ENCODE measurements at regions not wholly inside any gene's neighbourhood (a gene's known extent, or its start where the extent isn't known, plus 50 kb on each side); places are given as distances from the start of the nearest gene placed in this dataset.

DNA sequence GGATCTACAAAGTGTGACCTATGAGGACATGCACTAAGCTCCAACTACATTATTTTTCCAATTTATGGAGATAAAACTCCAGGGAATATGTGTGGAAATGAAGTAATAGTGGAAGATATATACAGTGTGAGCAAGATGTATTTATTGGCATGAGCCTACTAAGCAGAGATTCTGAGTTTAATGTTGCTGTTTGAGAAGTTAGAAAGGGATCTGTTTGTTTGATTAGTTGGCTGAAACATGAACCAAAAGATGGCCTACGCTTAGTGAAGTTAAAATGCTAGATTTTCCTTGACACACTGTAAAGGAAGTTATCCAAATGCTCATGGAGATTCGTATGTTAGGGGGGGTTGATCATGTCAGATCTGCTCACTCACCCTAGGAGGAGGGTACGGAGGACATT, 621.7 kb downstream of the TMEM182 start:
- TF ChIP-seq POLR2A (IDR thresholded peaks at IDR 0.05; ENCODE audit: low read depth, low read length) (no peak), POLR2AphosphoS5 (IDR thresholded peaks at IDR 0.05; ENCODE audit: low read depth, low read length) (no peak), TAF1 (IDR thresholded peaks at IDR 0.05; ENCODE audit: low read depth, low read length) (no peak), POU2F2 (IDR thresholded peaks at IDR 0.05; ENCODE audit: low read depth, low read length) (no peak)

Data from GM12891 (cell line).